ENCODE measurements at regions not wholly inside any gene's neighbourhood (a gene's known extent, or its start where the extent isn't known, plus 50 kb on each side); places are given as distances from the start of the nearest gene placed in this dataset.

GRCh38 chr1:48059289-48059688, 62.1 kb upstream of the TRABD2B start:
- H3K36me3 ChIP-seq (ENCODE audit: insufficient read depth, low read length) = no peaks in the 10 kb centered on the region
- no peaks in the 10 kb centered on the region for H3K4me1 Mint-ChIP-seq
- H3K27ac Mint-ChIP-seq = no peak overlapping the region
- H3K4me3 ChIP-seq (ENCODE audit: low read length in 2 of 2) = no peak overlapping the region
- ChIA-PET POLR2A (ENCODE audit: partially characterized antibody) (no interaction called here), CTCF (ENCODE audit: partially characterized antibody) (no interaction called here)
- peaks cover 0 to 1% of the 10 kb centered on the region in 2 donors for H3K27me3 Mint-ChIP-seq
- DNase-seq = no peak
- no peaks in the 10 kb centered on the region for H3K4me1 ChIP-seq (ENCODE audit: insufficient read depth, low read length)
- H3K9me3 Mint-ChIP-seq = no peaks in the 10 kb centered on the region
- no peaks in the 10 kb centered on the region for H3K36me3 Mint-ChIP-seq
- H3K9me3 ChIP-seq (ENCODE audit: control insufficient read depth in 1 of 2, low read length in 2 of 2) = no peaks in the 10 kb centered on the region
- no peak overlapping the region for H3K4me3 Mint-ChIP-seq
- no peak overlapping the region for H3K27ac ChIP-seq (ENCODE audit: low read depth, low read length)
- intact Hi-C loops (cut with micrococcal nuclease) = no loop called here
- H3K27me3 ChIP-seq (ENCODE audit: insufficient read depth, low read length) = no peaks in the 10 kb centered on the region

- peaks cover 0 to 5% of the 10 kb centered on the region in 2 donors for H3K27me3 Mint-ChIP-seq
- no peaks in the 10 kb centered on the region for H3K36me3 Mint-ChIP-seq
- Histone ChIP-seq H3K27me3 (ENCODE audit: insufficient read depth, low read length) (no peaks in the 10 kb centered on the region), H3K4me3 (ENCODE audit: low read length in 2 of 2) (no peak overlapping the region), H3K36me3 (ENCODE audit: insufficient read depth, low read length) (no peaks in the 10 kb centered on the region), H3K4me1 (ENCODE audit: insufficient read depth, low read length) (no peaks in the 10 kb centered on the region), H3K9me3 (ENCODE audit: control insufficient read depth in 1 of 2, low read length in 2 of 2) (no peaks in the 10 kb centered on the region), H3K27ac (ENCODE audit: low read depth, low read length) (no peak overlapping the region)
- no peak overlapping the region for H3K27ac Mint-ChIP-seq
- no peaks in the 10 kb centered on the region for H3K4me1 Mint-ChIP-seq
- DNase-seq = no peak
- no peaks in the 10 kb centered on the region for H3K9me3 Mint-ChIP-seq
- POLR2A ChIA-PET (ENCODE audit: partially characterized antibody) = no interaction called here
- CTCF ChIA-PET (ENCODE audit: partially characterized antibody) = no interaction called here
- intact Hi-C loops (cut with micrococcal nuclease) = no loop called here
- H3K4me3 Mint-ChIP-seq = no peak overlapping the region
Observed at GRCh38 chr1:48058135-48059025, 61.2 kb upstream of the TRABD2B start.

DNA sequence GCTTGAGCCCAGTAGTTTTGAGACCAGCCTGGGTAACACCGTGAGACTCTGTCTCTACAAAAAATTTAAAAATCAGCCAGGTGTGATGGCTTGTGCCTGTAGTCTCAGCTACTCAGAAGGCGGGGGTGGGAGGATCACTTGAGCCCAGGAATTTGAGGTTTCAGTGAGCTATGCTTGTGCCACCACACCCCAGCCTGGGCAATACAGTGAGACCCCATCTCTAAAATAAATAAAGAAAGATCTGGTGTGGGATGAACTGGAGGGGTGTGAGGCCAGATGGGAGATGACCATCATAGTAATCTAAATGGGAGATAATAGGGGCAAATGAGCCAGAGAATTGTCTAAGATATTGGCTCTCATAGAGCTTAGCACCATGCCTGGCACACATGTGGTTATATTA, 60.1 kb upstream of the TRABD2B start:
- no peak overlapping the region for H3K27ac ChIP-seq (ENCODE audit: low read depth, low read length)
- H3K9me3 ChIP-seq (ENCODE audit: control insufficient read depth in 1 of 2, low read length in 2 of 2) = no peaks in the 10 kb centered on the region
- H3K27me3 Mint-ChIP-seq = peaks cover 2 to 5% of the 10 kb centered on the region in 2 donors
- H3K27me3 ChIP-seq (ENCODE audit: insufficient read depth, low read length) = no peaks in the 10 kb centered on the region
- H3K36me3 Mint-ChIP-seq = no peaks in the 10 kb centered on the region
- H3K4me3 Mint-ChIP-seq = no peak overlapping the region
- H3K4me1 Mint-ChIP-seq = no peaks in the 10 kb centered on the region
- H3K36me3 ChIP-seq (ENCODE audit: insufficient read depth, low read length) = no peaks in the 10 kb centered on the region
- no peak overlapping the region for H3K27ac Mint-ChIP-seq
- no peaks in the 10 kb centered on the region for H3K9me3 Mint-ChIP-seq
- ChIA-PET POLR2A (ENCODE audit: partially characterized antibody) (no interaction called here), CTCF (ENCODE audit: partially characterized antibody) (no interaction called here)
- intact Hi-C loops (cut with micrococcal nuclease) = no loop called here
- no peaks in the 10 kb centered on the region for H3K4me1 ChIP-seq (ENCODE audit: insufficient read depth, low read length)
- no peak overlapping the region for H3K4me3 ChIP-seq (ENCODE audit: low read length in 2 of 2)
- no peak for DNase-seq

GRCh38 chr1:48055876-48056764, 58.9 kb upstream of the TRABD2B start:
- no peaks in the 10 kb centered on the region for H3K36me3 ChIP-seq (ENCODE audit: insufficient read depth, low read length)
- no peak overlapping the region for H3K27ac ChIP-seq (ENCODE audit: low read depth, low read length)
- Mint-ChIP-seq H3K27ac (no peak overlapping the region), H3K4me3 (no peak overlapping the region), H3K36me3 (no peaks in the 10 kb centered on the region), H3K4me1 (no peaks in the 10 kb centered on the region), H3K9me3 (no peaks in the 10 kb centered on the region), H3K27me3 (peaks cover 2 to 5% of the 10 kb centered on the region in 2 donors)
- no peaks in the 10 kb centered on the region for H3K9me3 ChIP-seq (ENCODE audit: control insufficient read depth in 1 of 2, low read length in 2 of 2)
- POLR2A ChIA-PET (ENCODE audit: partially characterized antibody) = no interaction called here
- CTCF ChIA-PET (ENCODE audit: partially characterized antibody) = no interaction called here
- intact Hi-C loops (cut with micrococcal nuclease) = no loop called here
- no peak overlapping the region for H3K4me3 ChIP-seq (ENCODE audit: low read length in 2 of 2)
- H3K4me1 ChIP-seq (ENCODE audit: insufficient read depth, low read length) = no peaks in the 10 kb centered on the region
- DNase-seq = no peak
- H3K27me3 ChIP-seq (ENCODE audit: insufficient read depth, low read length) = no peaks in the 10 kb centered on the region

DNA sequence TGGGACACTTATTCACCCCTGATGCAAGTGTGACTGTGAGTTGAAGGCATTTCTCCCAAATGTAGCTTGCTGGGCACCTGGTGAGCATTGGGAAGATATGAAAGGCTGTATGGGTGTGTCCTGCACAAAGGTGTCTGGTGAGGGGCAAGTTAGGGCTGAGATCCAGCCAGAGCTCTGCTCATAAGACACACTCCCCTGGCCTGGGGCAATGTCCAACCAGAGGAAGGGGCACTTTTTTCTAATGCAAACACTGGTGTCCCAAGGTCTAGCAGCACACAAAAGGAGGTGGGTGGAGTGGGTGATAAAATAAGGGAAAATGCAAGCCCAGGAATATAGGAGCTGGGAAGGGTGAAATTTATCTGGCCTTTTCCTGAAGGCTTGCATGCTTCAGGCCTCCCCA, 57.0 kb upstream of the TRABD2B start:
- Mint-ChIP-seq H3K4me3 (no peak overlapping the region), H3K27me3 (peaks cover 5 to 8% of the 10 kb centered on the region in 2 donors), H3K4me1 (no peaks in the 10 kb centered on the region), H3K27ac (no peak overlapping the region), H3K36me3 (no peaks in the 10 kb centered on the region), H3K9me3 (no peaks in the 10 kb centered on the region)
- H3K4me3 ChIP-seq (ENCODE audit: low read length in 2 of 2) = no peak overlapping the region
- CTCF ChIA-PET (ENCODE audit: partially characterized antibody) = no interaction called here
- POLR2A ChIA-PET (ENCODE audit: partially characterized antibody) = no interaction called here
- no peaks in the 10 kb centered on the region for H3K36me3 ChIP-seq (ENCODE audit: insufficient read depth, low read length)
- H3K4me1 ChIP-seq (ENCODE audit: insufficient read depth, low read length) = no peaks in the 10 kb centered on the region
- no peak for DNase-seq
- no peaks in the 10 kb centered on the region for H3K27me3 ChIP-seq (ENCODE audit: insufficient read depth, low read length)
- intact Hi-C loops (cut with micrococcal nuclease) = no loop called here
- H3K9me3 ChIP-seq (ENCODE audit: control insufficient read depth in 1 of 2, low read length in 2 of 2) = no peaks in the 10 kb centered on the region
- no peak overlapping the region for H3K27ac ChIP-seq (ENCODE audit: low read depth, low read length)

DNA sequence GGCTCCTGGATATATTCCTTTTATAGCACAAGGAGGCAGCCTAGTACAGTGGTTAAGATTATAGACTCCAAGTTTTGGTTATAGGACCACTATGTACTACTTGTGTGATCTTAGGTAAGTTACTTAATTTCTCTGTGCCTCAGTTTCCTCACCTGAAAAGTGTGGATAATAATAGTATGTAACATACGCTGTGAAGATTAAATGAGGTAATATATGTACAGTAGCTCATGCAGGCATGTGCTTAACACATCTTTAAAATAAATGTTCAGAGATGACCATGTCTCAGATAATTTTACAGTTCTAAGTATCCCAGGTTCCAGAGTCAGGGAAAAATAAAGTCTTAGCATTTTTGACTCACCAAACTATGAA, 55.7 kb upstream of the TRABD2B start:
- Mint-ChIP-seq H3K9me3 (no peaks in the 10 kb centered on the region), H3K36me3 (no peaks in the 10 kb centered on the region), H3K27ac (no peak overlapping the region), H3K27me3 (peaks cover 5 to 12% of the 10 kb centered on the region in 2 donors), H3K4me3 (no peak overlapping the region), H3K4me1 (no peaks in the 10 kb centered on the region)
- Histone ChIP-seq H3K4me3 (ENCODE audit: low read length in 2 of 2) (no peak overlapping the region), H3K27me3 (ENCODE audit: insufficient read depth, low read length) (no peaks in the 10 kb centered on the region), H3K36me3 (ENCODE audit: insufficient read depth, low read length) (no peaks in the 10 kb centered on the region), H3K4me1 (ENCODE audit: insufficient read depth, low read length) (no peaks in the 10 kb centered on the region), H3K27ac (ENCODE audit: low read depth, low read length) (no peak overlapping the region), H3K9me3 (ENCODE audit: control insufficient read depth in 1 of 2, low read length in 2 of 2) (no peaks in the 10 kb centered on the region)
- DNase-seq = no peak
- ChIA-PET CTCF (ENCODE audit: partially characterized antibody) (no interaction called here), POLR2A (ENCODE audit: partially characterized antibody) (no interaction called here)
- intact Hi-C loops (cut with micrococcal nuclease) = no loop called here

- H3K36me3 Mint-ChIP-seq = no peaks in the 10 kb centered on the region
- no peak overlapping the region for H3K4me3 Mint-ChIP-seq
- H3K9me3 ChIP-seq (ENCODE audit: control insufficient read depth in 1 of 2, low read length in 2 of 2) = no peaks in the 10 kb centered on the region
- no peak overlapping the region for H3K4me3 ChIP-seq (ENCODE audit: low read length in 2 of 2)
- no peaks in the 10 kb centered on the region for H3K27me3 ChIP-seq (ENCODE audit: insufficient read depth, low read length)
- intact Hi-C loops (cut with micrococcal nuclease) = no loop called here
- H3K4me1 ChIP-seq (ENCODE audit: insufficient read depth, low read length) = no peaks in the 10 kb centered on the region
- no peaks in the 10 kb centered on the region for H3K36me3 ChIP-seq (ENCODE audit: insufficient read depth, low read length)
- H3K4me1 Mint-ChIP-seq = no peaks in the 10 kb centered on the region
- no peak overlapping the region for H3K27ac Mint-ChIP-seq
- DNase-seq = no peak
- POLR2A ChIA-PET (ENCODE audit: partially characterized antibody) = no interaction called here
- peaks cover 5 to 12% of the 10 kb centered on the region in 2 donors for H3K27me3 Mint-ChIP-seq
- CTCF ChIA-PET (ENCODE audit: partially characterized antibody) = interaction anchor here (0.5 kb wide), 1 partner anchor 42 kb away, joined by 3 read pairs; no protein-coding TSS in a partner anchor
- H3K9me3 Mint-ChIP-seq = no peaks in the 10 kb centered on the region
- H3K27ac ChIP-seq (ENCODE audit: low read depth, low read length) = no peak overlapping the region
Observed at GRCh38 chr1:48051466-48052126, 54.4 kb upstream of the TRABD2B start.

Measured in CD4-positive, alpha-beta memory T cell (primary cell).